ENCODE measurements at regions not wholly inside any gene's neighbourhood (a gene's known extent, or its start where the extent isn't known, plus 50 kb on each side); places are given as distances from the start of the nearest gene placed in this dataset.
"Not testable (repeated sequence)": the region's sequence is repeated elsewhere in the genome, so short reads cannot be mapped to it uniquely, and the experiment has no call there.

- Mint-ChIP-seq H3K27me3 (ENCODE audit: low read depth) (peaks cover 3% of the 10 kb centered on the region), H3K36me3 (ENCODE audit: low read depth) (no peaks in the 10 kb centered on the region)
Measured at GRCh38 chr4:18105030-18106011, 83.8 kb upstream of the LCORL start.

GRCh38 chr4:18103876-18104605, 82.5 kb upstream of the LCORL start:
- Mint-ChIP-seq H3K4me1 (no peaks in the 10 kb centered on the region), H3K27ac (ENCODE audit: unreplicated experiment) (no peak overlapping the region), H3K4me3 (no peak overlapping the region), H3K9me3 (peaks cover 5% of the 10 kb centered on the region), H3K36me3 (ENCODE audit: low read depth) (no peaks in the 10 kb centered on the region), H3K27me3 (ENCODE audit: low read depth) (peaks cover 2% of the 10 kb centered on the region)
- no peak for TF ChIP-seq CTCF (conservative IDR thresholded peaks at IDR 0.05)
- no peak for DNase-seq (ENCODE audit: low read depth, low spot score)

More at GRCh38 chr4:18105030-18106011, 83.8 kb upstream of the LCORL start:
- peaks cover 5% of the 10 kb centered on the region for H3K9me3 Mint-ChIP-seq
- H3K4me3 Mint-ChIP-seq, result no peak overlapping the region
- no peak for DNase-seq (ENCODE audit: low read depth, low spot score)
- no peaks in the 10 kb centered on the region for H3K4me1 Mint-ChIP-seq
- no peak for TF ChIP-seq CTCF (conservative IDR thresholded peaks at IDR 0.05)
- no peak overlapping the region for H3K27ac Mint-ChIP-seq (ENCODE audit: unreplicated experiment)

GRCh38 chr4:18100657-18101056, 79.1 kb upstream of the LCORL start:
- no peaks in the 10 kb centered on the region for H3K4me1 Mint-ChIP-seq
- no peaks in the 10 kb centered on the region for H3K9me3 Mint-ChIP-seq
- no peak overlapping the region for H3K27ac Mint-ChIP-seq (ENCODE audit: unreplicated experiment)
- H3K36me3 Mint-ChIP-seq (ENCODE audit: low read depth), result no peaks in the 10 kb centered on the region
- H3K4me3 Mint-ChIP-seq, result no peak overlapping the region
- no peak for TF ChIP-seq CTCF (conservative IDR thresholded peaks at IDR 0.05)
- H3K27me3 Mint-ChIP-seq (ENCODE audit: low read depth), result peaks cover 2% of the 10 kb centered on the region
- no peak for DNase-seq (ENCODE audit: low read depth, low spot score)

GRCh38 chr4:18090447-18090846, 68.9 kb upstream of the LCORL start:
- H3K27me3 Mint-ChIP-seq (ENCODE audit: low read depth), result not testable (repeated sequence)

GRCh38 chr4:18082236-18082635, 60.7 kb upstream of the LCORL start:
- no peak for TF ChIP-seq CTCF (conservative IDR thresholded peaks at IDR 0.05)
- H3K9me3 Mint-ChIP-seq, result peaks cover 4% of the 10 kb centered on the region
- H3K4me3 Mint-ChIP-seq, result no peak overlapping the region
- peaks cover 4% of the 10 kb centered on the region for H3K27me3 Mint-ChIP-seq (ENCODE audit: low read depth)
- H3K27ac Mint-ChIP-seq (ENCODE audit: unreplicated experiment), result no peak overlapping the region
- no peak for DNase-seq (ENCODE audit: low read depth, low spot score)
- H3K36me3 Mint-ChIP-seq (ENCODE audit: low read depth), result no peaks in the 10 kb centered on the region
- H3K4me1 Mint-ChIP-seq, result no peaks in the 10 kb centered on the region

More at GRCh38 chr4:18090447-18090846, 68.9 kb upstream of the LCORL start:
- not testable (repeated sequence) for H3K36me3 Mint-ChIP-seq (ENCODE audit: low read depth); H3K4me3 Mint-ChIP-seq; H3K27ac Mint-ChIP-seq (ENCODE audit: unreplicated experiment); DNase-seq (ENCODE audit: low read depth, low spot score); H3K4me1 Mint-ChIP-seq
- H3K9me3 Mint-ChIP-seq, result peaks cover 14% of the 10 kb centered on the region
